ENCODE measurements at regions not wholly inside any gene's neighbourhood (a gene's known extent, or its start where the extent isn't known, plus 50 kb on each side); places are given as distances from the start of the nearest gene placed in this dataset.

GRCh38 chr2:168300460-168300859 is 53.1 kb upstream of the STK39 start:
- TF ChIP-seq, protein P1, sequence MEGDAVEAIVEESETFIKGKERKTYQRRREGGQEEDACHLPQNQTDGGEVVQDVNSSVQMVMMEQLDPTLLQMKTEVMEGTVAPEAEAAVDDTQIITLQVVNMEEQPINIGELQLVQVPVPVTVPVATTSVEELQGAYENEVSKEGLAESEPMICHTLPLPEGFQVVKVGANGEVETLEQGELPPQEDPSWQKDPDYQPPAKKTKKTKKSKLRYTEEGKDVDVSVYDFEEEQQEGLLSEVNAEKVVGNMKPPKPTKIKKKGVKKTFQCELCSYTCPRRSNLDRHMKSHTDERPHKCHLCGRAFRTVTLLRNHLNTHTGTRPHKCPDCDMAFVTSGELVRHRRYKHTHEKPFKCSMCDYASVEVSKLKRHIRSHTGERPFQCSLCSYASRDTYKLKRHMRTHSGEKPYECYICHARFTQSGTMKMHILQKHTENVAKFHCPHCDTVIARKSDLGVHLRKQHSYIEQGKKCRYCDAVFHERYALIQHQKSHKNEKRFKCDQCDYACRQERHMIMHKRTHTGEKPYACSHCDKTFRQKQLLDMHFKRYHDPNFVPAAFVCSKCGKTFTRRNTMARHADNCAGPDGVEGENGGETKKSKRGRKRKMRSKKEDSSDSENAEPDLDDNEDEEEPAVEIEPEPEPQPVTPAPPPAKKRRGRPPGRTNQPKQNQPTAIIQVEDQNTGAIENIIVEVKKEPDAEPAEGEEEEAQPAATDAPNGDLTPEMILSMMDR (IDR thresholded peaks at IDR 0.05), result no peak

GRCh38 chr2:168304024-168304681 is 56.8 kb upstream of the STK39 start:
- TF ChIP-seq, protein P1 (IDR thresholded peaks at IDR 0.05), result no peak

GRCh38 chr2:168307379-168307778 is 60.0 kb upstream of the STK39 start:
- TF ChIP-seq, protein P1 (IDR thresholded peaks at IDR 0.05), result no peak

GRCh38 chr2:168310580-168310979 is 63.2 kb upstream of the STK39 start:
- TF ChIP-seq, protein P1 (IDR thresholded peaks at IDR 0.05), result no peak

DNA sequence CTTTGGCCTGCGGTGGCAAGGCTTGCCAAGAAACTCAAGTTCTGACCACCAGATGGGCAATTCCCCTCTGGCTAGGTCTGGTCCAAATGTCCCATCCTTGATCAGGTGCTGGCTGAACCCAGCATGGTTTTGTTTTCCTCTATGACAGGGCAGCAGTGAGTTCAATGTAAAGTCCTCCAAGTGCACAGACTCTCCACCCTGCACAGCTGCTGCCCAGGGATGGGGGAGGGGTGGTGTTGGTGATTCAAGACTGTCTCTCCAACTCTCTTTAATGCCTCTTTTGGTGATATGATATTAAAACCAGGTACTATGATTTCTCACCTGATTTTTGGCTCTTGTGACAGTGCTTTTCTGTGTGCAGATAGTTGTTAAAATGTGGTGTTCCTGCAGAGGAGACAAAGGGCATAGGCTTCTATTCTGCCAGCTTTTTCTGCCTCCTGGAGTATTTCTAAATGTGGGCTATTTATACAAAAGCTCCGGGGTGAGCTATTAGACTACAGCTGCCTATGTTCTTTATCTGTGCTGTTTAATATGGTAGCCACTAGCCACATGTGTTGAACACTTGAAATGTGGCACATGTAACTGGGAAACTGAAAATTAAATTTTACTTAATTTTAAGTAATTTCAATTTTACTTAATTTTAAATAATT is 64.0 kb upstream of the STK39 start:
- TF ChIP-seq, protein P1 (IDR thresholded peaks at IDR 0.05), result no peak

- TF ChIP-seq, protein P1 (IDR thresholded peaks at IDR 0.05), result no peak
These were observed 64.8 kb upstream of the STK39 start for GRCh38 chr2:168312036-168312822.

- TF ChIP-seq, protein P1 (IDR thresholded peaks at IDR 0.05), result no peak
These were observed 66.8 kb upstream of the STK39 start for GRCh38 chr2:168314236-168314635.

Measured in LNCAP (cell line).